GM23338 (cell line): ENCODE measurements at regions not wholly inside any gene's neighbourhood (a gene's known extent, or its start where the extent isn't known, plus 50 kb on each side); places are given as distances from the start of the nearest gene placed in this dataset.
A peak's percentile ranks its signal among the peaks of the same experiment; 100 is the strongest.

Source experiments
- ATAC-seq: fragments of 200-7000 bp; cut with Tn5 transposase; 3 replicates; pipeline ENCODE4 v1.9.1; 2020
- DNase-seq: peaks from one replicate; pipeline ENCODE4 v3.0.0-alpha.2; 2015; ENCODE audit warnings: low spot score
- H2AFZ ChIP-seq: fragments of 200-600 bp; sonication (generic); 2 replicates; pipeline ENCODE4 v1.8.0; 2016; ENCODE audit warnings: antibody characterized with exemption, mild to moderate bottlenecking, moderate library complexity
- H3F3A ChIP-seq: fragments of 200-600 bp; sonication (generic); replicated peaks from 2 replicates; pipeline ENCODE4 v1.8.0; 2017; ENCODE audit warnings: antibody characterized with exemption, mixed run types, low read depth
- H3K27ac ChIP-seq: fragments of 200-600 bp; sonication (generic); 2 replicates; pipeline ENCODE4 v1.6.1; 2016; ENCODE audit warnings: low read depth
- H3K27me3 ChIP-seq: fragments of 200-600 bp; sonication (generic); 2 replicates; pipeline ENCODE4 v1.8.0; 2016; ENCODE audit warnings: mild to moderate bottlenecking, mixed run types, moderate library complexity; ENCODE audit not compliant: insufficient read depth
- H3K36me3 ChIP-seq: fragments of 200-600 bp; sonication (generic); 2 replicates; pipeline ENCODE4 v1.8.0; 2016; ENCODE audit warnings: mild to moderate bottlenecking; ENCODE audit not compliant: insufficient read depth
- H3K4me1 ChIP-seq: fragments of 200-600 bp; sonication (generic); 2 replicates; pipeline ENCODE4 v1.8.0; 2016; ENCODE audit warnings: mild to moderate bottlenecking, moderate library complexity; ENCODE audit not compliant: insufficient read depth
- H3K4me2 ChIP-seq: fragments of 200-600 bp; sonication (generic); 2 replicates; pipeline ENCODE4 v1.7.1; 2017; ENCODE audit warnings: mixed run types
- H3K4me3 ChIP-seq: fragments of 200-600 bp; sonication (generic); 2 replicates; pipeline ENCODE4 v1.6.1; 2016; ENCODE audit warnings: mixed run types
- H3K79me2 ChIP-seq: fragments of 200-600 bp; sonication (generic); replicated peaks from 2 replicates; pipeline ENCODE4 v1.8.0; 2017; ENCODE audit warnings: mild to moderate bottlenecking; ENCODE audit not compliant: insufficient read depth
- H3K9me2 ChIP-seq: fragments of 200-600 bp; sonication (generic); 2 replicates; pipeline ENCODE4 v1.8.0; 2017; ENCODE audit not compliant: insufficient read depth
- H4K20me1 ChIP-seq: fragments of 200-600 bp; sonication (generic); replicated peaks from 2 replicates; pipeline ENCODE4 v1.8.0; 2017; ENCODE audit warnings: mild to moderate bottlenecking; ENCODE audit not compliant: insufficient read depth
- H3K27ac Mint-ChIP-seq: 2 replicates; pipeline ENCODE4 v1.8.0; 2020; ENCODE audit warnings: inconsistent platforms, mild to moderate bottlenecking, moderate library complexity, mixed read lengths
- H3K27me3 Mint-ChIP-seq: 3 replicates; pipeline ENCODE4 v1.8.0; 2022; ENCODE audit warnings: low read depth, mild to moderate bottlenecking, moderate library complexity, mixed read lengths, inconsistent platforms; ENCODE audit not compliant: insufficient read depth, poor library complexity
- H3K36me3 Mint-ChIP-seq: 3 replicates; pipeline ENCODE4 v1.8.0; 2021; ENCODE audit warnings: low read depth, mild to moderate bottlenecking, inconsistent platforms, moderate library complexity, mixed read lengths
- H3K4me1 Mint-ChIP-seq: 3 replicates; pipeline ENCODE4 v1.8.0; 2020; ENCODE audit warnings: mild to moderate bottlenecking, inconsistent platforms, mixed read lengths
- H3K4me3 Mint-ChIP-seq: 3 replicates; pipeline ENCODE4 v1.8.0; 2021; ENCODE audit warnings: moderate library complexity, mild to moderate bottlenecking, inconsistent platforms, mixed read lengths
- H3K9me3 Mint-ChIP-seq: 3 replicates; pipeline ENCODE4 v1.8.0; 2020; ENCODE audit warnings: moderate library complexity, mild to moderate bottlenecking, inconsistent platforms, mixed read lengths
- EZH2 ChIP-seq: fragments of 200-600 bp; sonication (generic); IDR thresholded peaks from one replicate; pipeline ENCODE4 v1.8.0; 2017; ENCODE audit warnings: antibody characterized with exemption, mild to moderate bottlenecking, low read depth; ENCODE audit not compliant: unreplicated experiment
- EZH2phosphoT487 ChIP-seq: fragments of 200-600 bp; sonication (generic); IDR thresholded peaks from one replicate; pipeline ENCODE4 v1.8.1; 2018; ENCODE audit warnings: antibody characterized with exemption; ENCODE audit not compliant: unreplicated experiment
- JUNB ChIP-seq: IDR thresholded peaks from one replicate; pipeline ENCODE4 v1.6.1; 2016; ENCODE audit warnings: antibody characterized with exemption; ENCODE audit not compliant: unreplicated experiment
- POLR2AphosphoS5 ChIP-seq: IDR thresholded peaks from 2 replicates; pipeline ENCODE4 v1.6.1; 2016; ENCODE audit warnings: antibody characterized with exemption, low read depth
- STAT1 ChIP-seq: IDR thresholded peaks from one replicate; pipeline ENCODE4 v1.6.1; 2016; ENCODE audit warnings: antibody characterized with exemption; ENCODE audit not compliant: unreplicated experiment
- ZNF331 ChIP-seq: fragments of 250-450 bp; sonication (Bioruptor Pico); IDR thresholded peaks from 2 replicates; pipeline ENCODE4 v1.5.0; 2020; ENCODE audit warnings: low read depth, mild to moderate bottlenecking, moderate library complexity
- TF ChIP-seq, protein P1 (sequence below): IDR thresholded peaks from one replicate; pipeline ENCODE4 v1.6.1; 2018; ENCODE audit warnings: antibody characterized with exemption; ENCODE audit not compliant: unreplicated experiment
- TF ChIP-seq, protein P2 (sequence below), 2 experiments: fragments of 200-600 bp in 1 of 2; sonication (generic) in 1 of 2; conservative IDR thresholded peaks; 2 replicates each; pipeline versions ENCODE4 v1.5.1 to v1.6.1; 2016 to 2017; ENCODE audit warnings: antibody characterized with exemption in 2 of 2, low read depth in 2 of 2, mild to moderate bottlenecking in 2 of 2, moderate library complexity in 1 of 2
- TF ChIP-seq, protein P3 (sequence below): fragments of 250-450 bp; sonication (Bioruptor Pico); IDR thresholded peaks from 2 replicates; pipeline ENCODE4 v1.5.0; 2020; ENCODE audit warnings: mild to moderate bottlenecking, moderate library complexity

DNA sequence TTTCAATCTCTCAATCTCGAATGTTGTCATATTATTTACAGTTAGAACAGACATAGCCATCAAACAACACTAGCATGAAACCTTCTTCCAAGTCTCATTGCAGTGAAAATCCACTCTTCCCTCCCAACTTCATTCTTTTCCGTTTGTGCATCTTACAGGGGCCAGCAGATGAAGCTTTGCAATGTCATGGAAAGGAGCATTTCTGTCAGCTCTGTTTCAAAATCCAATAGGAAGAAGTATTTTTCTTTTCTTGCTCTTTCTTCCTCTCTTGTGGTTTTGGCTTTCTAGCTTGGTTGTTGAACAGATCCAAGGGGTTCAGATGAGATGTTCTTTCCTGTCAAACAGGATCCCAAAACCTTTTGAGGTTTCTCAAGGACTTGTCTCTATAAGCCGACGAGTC is 416.6 kb downstream of the AEBP2 start:
- Histone ChIP-seq H3K36me3 (no peaks in the 10 kb centered on the region), H3K79me2 (no peaks in the 10 kb centered on the region), H4K20me1 (no peaks in the 10 kb centered on the region), H3K4me3 (no peak overlapping the region), H3K4me1 (peaks cover 6% of the 10 kb centered on the region; the same call in 1 of the 2 replicates), H3K9me2 (no peaks in the 10 kb centered on the region), H3K27ac (no peak overlapping the region), H2AFZ (no peak overlapping the region), H3K4me2 (no peak overlapping the region), H3K27me3 (no peaks in the 10 kb centered on the region), H3F3A (no peaks in the 10 kb centered on the region)
- TF ChIP-seq, protein P1, sequence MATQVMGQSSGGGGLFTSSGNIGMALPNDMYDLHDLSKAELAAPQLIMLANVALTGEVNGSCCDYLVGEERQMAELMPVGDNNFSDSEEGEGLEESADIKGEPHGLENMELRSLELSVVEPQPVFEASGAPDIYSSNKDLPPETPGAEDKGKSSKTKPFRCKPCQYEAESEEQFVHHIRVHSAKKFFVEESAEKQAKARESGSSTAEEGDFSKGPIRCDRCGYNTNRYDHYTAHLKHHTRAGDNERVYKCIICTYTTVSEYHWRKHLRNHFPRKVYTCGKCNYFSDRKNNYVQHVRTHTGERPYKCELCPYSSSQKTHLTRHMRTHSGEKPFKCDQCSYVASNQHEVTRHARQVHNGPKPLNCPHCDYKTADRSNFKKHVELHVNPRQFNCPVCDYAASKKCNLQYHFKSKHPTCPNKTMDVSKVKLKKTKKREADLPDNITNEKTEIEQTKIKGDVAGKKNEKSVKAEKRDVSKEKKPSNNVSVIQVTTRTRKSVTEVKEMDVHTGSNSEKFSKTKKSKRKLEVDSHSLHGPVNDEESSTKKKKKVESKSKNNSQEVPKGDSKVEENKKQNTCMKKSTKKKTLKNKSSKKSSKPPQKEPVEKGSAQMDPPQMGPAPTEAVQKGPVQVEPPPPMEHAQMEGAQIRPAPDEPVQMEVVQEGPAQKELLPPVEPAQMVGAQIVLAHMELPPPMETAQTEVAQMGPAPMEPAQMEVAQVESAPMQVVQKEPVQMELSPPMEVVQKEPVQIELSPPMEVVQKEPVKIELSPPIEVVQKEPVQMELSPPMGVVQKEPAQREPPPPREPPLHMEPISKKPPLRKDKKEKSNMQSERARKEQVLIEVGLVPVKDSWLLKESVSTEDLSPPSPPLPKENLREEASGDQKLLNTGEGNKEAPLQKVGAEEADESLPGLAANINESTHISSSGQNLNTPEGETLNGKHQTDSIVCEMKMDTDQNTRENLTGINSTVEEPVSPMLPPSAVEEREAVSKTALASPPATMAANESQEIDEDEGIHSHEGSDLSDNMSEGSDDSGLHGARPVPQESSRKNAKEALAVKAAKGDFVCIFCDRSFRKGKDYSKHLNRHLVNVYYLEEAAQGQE, result no peak
- no peak for TF ChIP-seq STAT1
- H3K4me3 Mint-ChIP-seq, result no peak overlapping the region
- DNase-seq (no peak), ATAC-seq (no peak)
- H3K27ac Mint-ChIP-seq, result no peak overlapping the region
- no peaks in the 10 kb centered on the region for H3K36me3 Mint-ChIP-seq
- no peaks in the 10 kb centered on the region for H3K27me3 Mint-ChIP-seq
- no peaks in the 10 kb centered on the region; the same call in 2 of the 3 replicates for H3K9me3 Mint-ChIP-seq
- peaks cover 7% of the 10 kb centered on the region for H3K4me1 Mint-ChIP-seq

DNA sequence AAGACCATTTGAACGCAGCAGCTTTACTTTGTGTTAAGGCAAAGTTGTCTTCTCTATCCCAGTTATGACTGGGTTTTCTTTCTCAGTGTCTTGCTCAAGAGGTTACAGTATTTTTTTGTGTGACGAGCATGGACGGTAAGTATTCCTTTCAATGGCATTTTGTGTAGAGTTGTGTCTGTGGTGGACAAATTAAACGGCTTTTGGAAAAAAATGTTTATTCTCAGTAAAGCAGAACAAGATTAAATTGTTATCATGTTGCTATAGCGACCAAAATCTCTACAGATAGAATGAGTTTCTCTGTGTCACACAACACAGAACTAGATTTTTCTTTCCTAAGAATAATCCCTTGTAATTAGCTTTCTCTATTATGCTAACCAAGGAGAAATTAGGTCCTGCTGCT is 417.1 kb downstream of the AEBP2 start:
- Histone ChIP-seq H2AFZ (no peak overlapping the region), H3K79me2 (no peaks in the 10 kb centered on the region), H3K36me3 (no peaks in the 10 kb centered on the region), H3K27ac (no peak overlapping the region), H3K27me3 (no peaks in the 10 kb centered on the region), H4K20me1 (no peaks in the 10 kb centered on the region), H3K9me2 (no peaks in the 10 kb centered on the region), H3K4me2 (0 out of 2 replicates have a peak overlapping the region, but pooled peaks have one; percentile 20), H3K4me3 (no peak overlapping the region), H3K4me1 (peaks cover 6% of the 10 kb centered on the region; the same call in 1 of the 2 replicates), H3F3A (no peaks in the 10 kb centered on the region)
- Mint-ChIP-seq H3K36me3 (no peaks in the 10 kb centered on the region), H3K27me3 (no peaks in the 10 kb centered on the region), H3K27ac (no peak overlapping the region), H3K4me3 (no peak overlapping the region), H3K9me3 (no peaks in the 10 kb centered on the region; the same call in 2 of the 3 replicates), H3K4me1 (peaks cover 7% of the 10 kb centered on the region)
- no peak for DNase-seq
- no peak for ATAC-seq
- TF ChIP-seq POLR2AphosphoS5, result no peak
- no peak for TF ChIP-seq EZH2phosphoT487
- TF ChIP-seq ZNF331 (CRISPR knock-in tag), result no peak
- TF ChIP-seq, protein P2, sequence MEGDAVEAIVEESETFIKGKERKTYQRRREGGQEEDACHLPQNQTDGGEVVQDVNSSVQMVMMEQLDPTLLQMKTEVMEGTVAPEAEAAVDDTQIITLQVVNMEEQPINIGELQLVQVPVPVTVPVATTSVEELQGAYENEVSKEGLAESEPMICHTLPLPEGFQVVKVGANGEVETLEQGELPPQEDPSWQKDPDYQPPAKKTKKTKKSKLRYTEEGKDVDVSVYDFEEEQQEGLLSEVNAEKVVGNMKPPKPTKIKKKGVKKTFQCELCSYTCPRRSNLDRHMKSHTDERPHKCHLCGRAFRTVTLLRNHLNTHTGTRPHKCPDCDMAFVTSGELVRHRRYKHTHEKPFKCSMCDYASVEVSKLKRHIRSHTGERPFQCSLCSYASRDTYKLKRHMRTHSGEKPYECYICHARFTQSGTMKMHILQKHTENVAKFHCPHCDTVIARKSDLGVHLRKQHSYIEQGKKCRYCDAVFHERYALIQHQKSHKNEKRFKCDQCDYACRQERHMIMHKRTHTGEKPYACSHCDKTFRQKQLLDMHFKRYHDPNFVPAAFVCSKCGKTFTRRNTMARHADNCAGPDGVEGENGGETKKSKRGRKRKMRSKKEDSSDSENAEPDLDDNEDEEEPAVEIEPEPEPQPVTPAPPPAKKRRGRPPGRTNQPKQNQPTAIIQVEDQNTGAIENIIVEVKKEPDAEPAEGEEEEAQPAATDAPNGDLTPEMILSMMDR (conservative IDR thresholded peaks at IDR 0.05; ENCODE audit: low read depth in 2 of 2), result no peak
- no peak for TF ChIP-seq STAT1
- no peak for TF ChIP-seq EZH2
- TF ChIP-seq, protein P3, sequence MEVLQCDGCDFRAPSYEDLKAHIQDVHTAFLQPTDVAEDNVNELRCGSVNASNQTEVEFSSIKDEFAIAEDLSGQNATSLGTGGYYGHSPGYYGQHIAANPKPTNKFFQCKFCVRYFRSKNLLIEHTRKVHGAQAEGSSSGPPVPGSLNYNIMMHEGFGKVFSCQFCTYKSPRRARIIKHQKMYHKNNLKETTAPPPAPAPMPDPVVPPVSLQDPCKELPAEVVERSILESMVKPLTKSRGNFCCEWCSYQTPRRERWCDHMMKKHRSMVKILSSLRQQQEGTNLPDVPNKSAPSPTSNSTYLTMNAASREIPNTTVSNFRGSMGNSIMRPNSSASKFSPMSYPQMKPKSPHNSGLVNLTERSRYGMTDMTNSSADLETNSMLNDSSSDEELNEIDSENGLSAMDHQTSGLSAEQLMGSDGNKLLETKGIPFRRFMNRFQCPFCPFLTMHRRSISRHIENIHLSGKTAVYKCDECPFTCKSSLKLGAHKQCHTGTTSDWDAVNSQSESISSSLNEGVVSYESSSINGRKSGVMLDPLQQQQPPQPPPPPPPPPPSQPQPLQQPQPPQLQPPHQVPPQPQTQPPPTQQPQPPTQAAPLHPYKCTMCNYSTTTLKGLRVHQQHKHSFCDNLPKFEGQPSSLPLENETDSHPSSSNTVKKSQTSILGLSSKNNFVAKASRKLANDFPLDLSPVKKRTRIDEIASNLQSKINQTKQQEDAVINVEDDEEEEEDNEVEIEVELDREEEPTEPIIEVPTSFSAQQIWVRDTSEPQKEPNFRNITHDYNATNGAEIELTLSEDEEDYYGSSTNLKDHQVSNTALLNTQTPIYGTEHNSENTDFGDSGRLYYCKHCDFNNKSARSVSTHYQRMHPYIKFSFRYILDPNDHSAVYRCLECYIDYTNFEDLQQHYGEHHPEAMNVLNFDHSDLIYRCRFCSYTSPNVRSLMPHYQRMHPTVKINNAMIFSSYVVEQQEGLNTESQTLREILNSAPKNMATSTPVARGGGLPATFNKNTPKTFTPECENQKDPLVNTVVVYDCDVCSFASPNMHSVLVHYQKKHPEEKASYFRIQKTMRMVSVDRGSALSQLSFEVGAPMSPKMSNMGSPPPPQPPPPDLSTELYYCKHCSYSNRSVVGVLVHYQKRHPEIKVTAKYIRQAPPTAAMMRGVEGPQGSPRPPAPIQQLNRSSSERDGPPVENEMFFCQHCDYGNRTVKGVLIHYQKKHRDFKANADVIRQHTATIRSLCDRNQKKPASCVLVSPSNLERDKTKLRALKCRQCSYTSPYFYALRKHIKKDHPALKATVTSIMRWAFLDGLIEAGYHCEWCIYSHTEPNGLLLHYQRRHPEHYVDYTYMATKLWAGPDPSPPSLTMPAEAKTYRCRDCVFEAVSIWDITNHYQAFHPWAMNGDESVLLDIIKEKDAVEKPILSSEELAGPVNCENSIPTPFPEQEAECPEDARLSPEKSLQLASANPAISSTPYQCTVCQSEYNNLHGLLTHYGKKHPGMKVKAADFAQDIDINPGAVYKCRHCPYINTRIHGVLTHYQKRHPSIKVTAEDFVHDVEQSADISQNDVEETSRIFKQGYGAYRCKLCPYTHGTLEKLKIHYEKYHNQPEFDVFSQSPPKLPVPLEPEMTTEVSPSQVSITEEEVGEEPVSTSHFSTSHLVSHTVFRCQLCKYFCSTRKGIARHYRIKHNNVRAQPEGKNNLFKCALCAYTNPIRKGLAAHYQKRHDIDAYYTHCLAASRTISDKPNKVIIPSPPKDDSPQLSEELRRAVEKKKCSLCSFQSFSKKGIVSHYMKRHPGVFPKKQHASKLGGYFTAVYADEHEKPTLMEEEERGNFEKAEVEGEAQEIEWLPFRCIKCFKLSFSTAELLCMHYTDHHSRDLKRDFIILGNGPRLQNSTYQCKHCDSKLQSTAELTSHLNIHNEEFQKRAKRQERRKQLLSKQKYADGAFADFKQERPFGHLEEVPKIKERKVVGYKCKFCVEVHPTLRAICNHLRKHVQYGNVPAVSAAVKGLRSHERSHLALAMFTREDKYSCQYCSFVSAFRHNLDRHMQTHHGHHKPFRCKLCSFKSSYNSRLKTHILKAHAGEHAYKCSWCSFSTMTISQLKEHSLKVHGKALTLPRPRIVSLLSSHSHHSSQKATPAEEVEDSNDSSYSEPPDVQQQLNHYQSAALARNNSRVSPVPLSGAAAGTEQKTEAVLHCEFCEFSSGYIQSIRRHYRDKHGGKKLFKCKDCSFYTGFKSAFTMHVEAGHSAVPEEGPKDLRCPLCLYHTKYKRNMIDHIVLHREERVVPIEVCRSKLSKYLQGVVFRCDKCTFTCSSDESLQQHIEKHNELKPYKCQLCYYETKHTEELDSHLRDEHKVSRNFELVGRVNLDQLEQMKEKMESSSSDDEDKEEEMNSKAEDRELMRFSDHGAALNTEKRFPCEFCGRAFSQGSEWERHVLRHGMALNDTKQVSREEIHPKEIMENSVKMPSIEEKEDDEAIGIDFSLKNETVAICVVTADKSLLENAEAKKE (CRISPR knock-in tag), result no peak
- no peak for TF ChIP-seq JUNB
